ENCODE measurements at regions not wholly inside any gene's neighbourhood (a gene's known extent, or its start where the extent isn't known, plus 50 kb on each side); places are given as distances from the start of the nearest gene placed in this dataset.

- SMC1A ChIA-PET (ENCODE audit: uncharacterized antibody, unreplicated experiment) = interaction anchor here (0.6 to 1.5 kb wide), 5 partner anchors 10 to 199 kb away, joined by 3 to 4 read pairs (median 3); no protein-coding TSS in a partner anchor
- intact Hi-C loops (cut with micrococcal nuclease; ENCODE audit: unreplicated experiment) (no loop called here), in situ Hi-C loops (cut with MboI) (no loop called here)
- H2AFZ ChIP-seq (ENCODE audit: control insufficient read depth, low read depth, low read length) = no peak overlapping the region
- CTCF ChIA-PET = interaction anchor here (1.2 kb wide), 1 partner anchor 36 kb away, joined by 3 read pairs; no protein-coding TSS in a partner anchor
- FAIRE-seq (no peak), DNase-seq (ENCODE audit: low read depth, low spot score) (no peak), ATAC-seq (no peak)
- no peak overlapping the region for H3K4me3 ChIP-seq
- no peaks in the 10 kb centered on the region for H4K20me1 ChIP-seq (ENCODE audit: control insufficient read depth, insufficient read depth)
- TF ChIP-seq MTA2 (IDR thresholded peaks at IDR 0.05; ENCODE audit: low read depth) (0 out of 2 replicates have a peak, but pooled peaks have one; percentile 48), HDAC2 (IDR thresholded peaks at IDR 0.05) (no peak), NR2F1 (conservative IDR thresholded peaks at IDR 0.05) (peak; percentile 68), ETV6 (conservative IDR thresholded peaks at IDR 0.05 in 1 of 2, IDR thresholded peaks at IDR 0.05 in 1 of 2; ENCODE audit: borderline replicate concordance in 1 of 2, low read depth in 1 of 2) (no peak), ZNF24 (IDR thresholded peaks at IDR 0.05) (no peak)
- H3K27me3 ChIP-seq (replicated peaks in 1 of 2; ENCODE audit: control insufficient read depth in 2 of 2, insufficient read depth in 2 of 2, low read length in 1 of 2) = no peaks in the 10 kb centered on the region; a peak in 1 of 4 replicates
- H3K9ac ChIP-seq (ENCODE audit: control insufficient read depth, insufficient read depth, low read length) = no peak overlapping the region
- H3K4me2 ChIP-seq (ENCODE audit: control insufficient read depth, insufficient read depth) = no peak overlapping the region
- H3K9me3 ChIP-seq (replicated peaks; ENCODE audit: control insufficient read depth, insufficient read depth, low read length) = no peaks in the 10 kb centered on the region
- POLR2A ChIA-PET = no interaction called here
- H3K4me1 ChIP-seq (ENCODE audit: control insufficient read depth, insufficient read depth, low read length) = no peaks in the 10 kb centered on the region
- RAD21 ChIA-PET (ENCODE audit: unreplicated experiment) = interaction anchor here (1.4 kb wide), 1 partner anchor 23 kb away, joined by 3 read pairs; no protein-coding TSS in a partner anchor
- no peaks in the 10 kb centered on the region for H3K79me2 ChIP-seq (ENCODE audit: control insufficient read depth, insufficient read depth, low read length)
- WGBS (ENCODE audit: insufficient coverage, insufficient replicate concordance, low lambda C conversion rate, missing lambda C conversion rate) = 3% methylated on average over 3 of the region's 3 CpGs
- H3K36me3 ChIP-seq (ENCODE audit: control insufficient read depth in 2 of 2, insufficient read depth in 2 of 2, low read length in 1 of 2) = no peaks in the 10 kb centered on the region
- H3K27ac ChIP-seq (ENCODE audit: control insufficient read depth, insufficient read depth) = no peak overlapping the region
- BruUV-seq (replicated peaks) = no TSS peak
These were observed 342.6 kb upstream of the TMPO start for GRCh38 chr12:98172801-98173200.

- SMC1A ChIA-PET (ENCODE audit: uncharacterized antibody, unreplicated experiment) = interaction anchor here (0.6 to 1.5 kb wide), 2 partner anchors 149 to 227 kb away, joined by 3 read pairs; no protein-coding TSS in a partner anchor
- Histone ChIP-seq H3K9me3 (replicated peaks; ENCODE audit: control insufficient read depth, insufficient read depth, low read length) (no peaks in the 10 kb centered on the region), H3K27me3 (replicated peaks in 1 of 2; ENCODE audit: control insufficient read depth in 2 of 2, insufficient read depth in 2 of 2, low read length in 1 of 2) (no peaks in the 10 kb centered on the region; a peak in 1 of 4 replicates), H3K4me1 (ENCODE audit: control insufficient read depth, insufficient read depth, low read length) (no peaks in the 10 kb centered on the region), H3K9ac (ENCODE audit: control insufficient read depth, insufficient read depth, low read length) (no peak overlapping the region), H4K20me1 (ENCODE audit: control insufficient read depth, insufficient read depth) (no peaks in the 10 kb centered on the region), H3K4me2 (ENCODE audit: control insufficient read depth, insufficient read depth) (no peak overlapping the region), H2AFZ (ENCODE audit: control insufficient read depth, low read depth, low read length) (no peak overlapping the region), H3K4me3 (no peak overlapping the region), H3K27ac (ENCODE audit: control insufficient read depth, insufficient read depth) (no peak overlapping the region), H3K79me2 (ENCODE audit: control insufficient read depth, insufficient read depth, low read length) (no peaks in the 10 kb centered on the region), H3K36me3 (ENCODE audit: control insufficient read depth in 2 of 2, insufficient read depth in 2 of 2, low read length in 1 of 2) (no peaks in the 10 kb centered on the region)
- ATAC-seq = no peak
- BruUV-seq (replicated peaks) = no TSS peak
- TF ChIP-seq EP300 (IDR thresholded peaks at IDR 0.05; ENCODE audit: borderline replicate concordance in 1 of 2, control insufficient read depth in 1 of 2, low read depth in 2 of 2, low read length in 2 of 2) = no peak
- TF ChIP-seq IKZF1 (conservative IDR thresholded peaks at IDR 0.05) = no peak
- no peak for TF ChIP-seq IRF3 (IDR thresholded peaks at IDR 0.05)
- TF ChIP-seq EZH2 (IDR thresholded peaks at IDR 0.05; ENCODE audit: borderline replicate concordance, control insufficient read depth, low read depth, low read length) = no peak
- no peak for TF ChIP-seq SRF (IDR thresholded peaks at IDR 0.05; ENCODE audit: low read depth in 2 of 2, low read length in 2 of 2)
- in situ Hi-C loops (cut with MboI) (no loop called here), intact Hi-C loops (cut with micrococcal nuclease; ENCODE audit: unreplicated experiment) (no loop called here)
- DNase-seq (ENCODE audit: low read depth, low spot score) = no peak
- FAIRE-seq = no peak
- 45% methylated on average over 1 of the region's 1 CpG for WGBS (ENCODE audit: insufficient coverage, insufficient replicate concordance, low lambda C conversion rate, missing lambda C conversion rate)
- RAD21 ChIA-PET (ENCODE audit: unreplicated experiment) = no interaction called here
- CTCF ChIA-PET = no interaction called here
- POLR2A ChIA-PET = no interaction called here
These were observed 341.5 kb upstream of the TMPO start for GRCh38 chr12:98173773-98174427.
